Activated T-helper 17 cell treated with anti-CD3 and anti-CD28 coated beads, Interleukin-2, amount 50 U/mL, for 72 hours (primary cell): ENCODE measurements at regions not wholly inside any gene's neighbourhood (a gene's known extent, or its start where the extent isn't known, plus 50 kb on each side); places are given as distances from the start of the nearest gene placed in this dataset.

Experiments
- ATAC-seq: fragments of 150-1000 bp; cut with Tn5 transposase; replicated peaks from 2 replicates; pipeline ENCODE4 v1.10.0; 2021; ENCODE audit warnings: mild to moderate bottlenecking, moderate library complexity
- H3K27ac Mint-ChIP-seq: one replicate; pipeline ENCODE4 v1.8.0; 2022; ENCODE audit warnings: mixed read lengths
- H3K27me3 Mint-ChIP-seq: one replicate; pipeline ENCODE4 v1.8.0; 2022; ENCODE audit warnings: mixed read lengths
- H3K36me3 Mint-ChIP-seq: one replicate; pipeline ENCODE4 v1.8.0; 2022; ENCODE audit warnings: low read depth, mild to moderate bottlenecking, mixed read lengths
- H3K4me1 Mint-ChIP-seq: one replicate; pipeline ENCODE4 v1.8.0; 2022; ENCODE audit warnings: mixed read lengths
- H3K4me3 Mint-ChIP-seq: one replicate; pipeline ENCODE4 v1.8.0; 2022; ENCODE audit warnings: mild to moderate bottlenecking, mixed read lengths
- H3K9me3 Mint-ChIP-seq: one replicate; pipeline ENCODE4 v1.8.0; 2022; ENCODE audit warnings: mixed read lengths

DNA sequence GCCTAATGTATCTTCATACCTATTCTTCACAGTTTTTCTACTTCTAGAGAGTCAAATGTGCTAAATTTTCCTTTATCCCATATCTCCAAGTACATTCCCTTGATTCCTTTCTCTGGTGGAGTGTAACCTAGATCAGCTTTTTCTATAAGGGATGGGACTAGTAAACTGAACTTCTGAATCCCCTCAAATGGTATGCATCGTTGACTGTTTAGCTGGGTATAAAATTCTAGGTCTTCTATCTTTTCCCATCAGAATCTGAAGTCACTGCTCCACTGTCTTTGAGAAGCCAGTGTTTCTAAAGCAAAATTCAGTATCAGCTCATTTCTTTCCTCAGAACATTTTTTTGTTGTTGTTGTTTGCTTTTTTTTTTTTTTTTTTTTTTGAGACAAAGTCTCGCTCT is 1256.8 kb downstream of the BRD1 start:
- H3K9me3 Mint-ChIP-seq: peaks cover 18% of the 10 kb centered on the region
- no peak overlapping the region for H3K27ac Mint-ChIP-seq
- H3K27me3 Mint-ChIP-seq: peaks cover 22% of the 10 kb centered on the region
- ATAC-seq: no peak
- H3K4me3 Mint-ChIP-seq: no peak overlapping the region
- peaks cover 4% of the 10 kb centered on the region for H3K36me3 Mint-ChIP-seq
- no peaks in the 10 kb centered on the region for H3K4me1 Mint-ChIP-seq

DNA sequence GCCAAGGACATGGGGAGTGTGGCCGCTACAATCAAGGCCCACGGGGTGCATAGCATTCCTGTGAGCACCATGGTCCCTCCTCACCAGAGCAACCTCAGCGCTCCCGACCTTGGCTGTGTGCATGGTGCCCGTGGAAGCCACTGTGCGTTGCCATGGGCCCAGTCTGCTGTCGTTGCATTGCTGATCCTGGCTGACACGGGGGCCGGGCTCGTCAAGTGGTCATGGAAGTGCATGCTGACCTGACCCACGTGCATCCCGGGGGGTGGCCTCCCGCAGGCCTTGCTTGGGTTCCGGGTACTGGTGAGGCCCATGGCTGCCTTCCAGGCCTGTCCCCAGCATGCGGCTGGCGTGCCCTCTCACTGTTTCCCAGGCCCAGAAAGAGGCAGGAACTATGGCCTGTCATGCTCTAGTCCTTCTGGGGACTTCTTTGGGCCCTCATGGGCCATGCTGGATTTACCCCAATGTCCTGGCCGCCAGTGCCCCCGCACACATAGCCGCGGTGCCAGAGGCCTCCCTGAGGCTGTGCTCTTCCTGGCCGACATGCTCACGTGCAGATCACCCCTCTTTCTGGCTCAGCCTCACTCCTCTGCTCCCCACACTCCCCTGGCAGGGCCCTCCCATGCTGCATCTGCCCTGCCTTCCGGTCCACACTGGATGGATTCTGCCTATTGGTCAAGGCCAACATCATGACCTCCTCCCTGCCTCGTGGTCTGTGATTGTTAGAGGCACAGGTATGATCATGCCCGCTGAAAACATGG is 1258.0 kb downstream of the BRD1 start:
- no peak for ATAC-seq
- Mint-ChIP-seq H3K27me3 (peaks cover 21% of the 10 kb centered on the region), H3K9me3 (peaks cover 18% of the 10 kb centered on the region), H3K4me1 (no peaks in the 10 kb centered on the region), H3K27ac (no peak overlapping the region), H3K4me3 (no peak overlapping the region), H3K36me3 (peaks cover 2% of the 10 kb centered on the region)

DNA sequence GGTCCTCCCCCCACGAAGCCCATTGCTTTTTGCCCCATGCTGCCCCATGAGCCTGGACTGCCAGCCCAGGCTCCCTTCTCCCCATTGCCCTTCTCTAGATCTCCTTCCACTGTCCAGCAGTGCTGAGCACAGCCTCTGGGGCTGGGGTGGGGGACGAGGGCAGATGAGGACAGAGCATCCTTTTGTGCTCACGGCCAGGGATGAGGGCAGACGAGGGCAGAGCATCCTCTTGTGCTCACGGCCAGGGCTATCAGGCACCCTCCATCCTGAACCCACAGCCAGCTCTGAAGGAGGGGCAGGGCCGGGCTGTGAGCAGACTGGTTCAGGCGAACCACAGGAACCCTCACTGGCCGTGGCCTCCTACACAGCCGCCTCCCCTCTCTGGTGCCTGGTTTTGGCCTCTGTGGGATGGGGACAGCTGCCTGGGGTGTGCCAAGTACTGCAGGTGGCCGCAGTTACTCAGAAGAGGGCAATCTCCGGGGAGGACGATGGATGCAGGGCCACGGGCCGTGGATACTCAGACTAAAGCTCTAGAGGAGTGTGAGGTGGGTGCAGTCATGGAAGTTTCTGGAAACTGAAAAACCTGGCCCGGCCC is 1258.8 kb downstream of the BRD1 start:
- Mint-ChIP-seq H3K36me3 (no peaks in the 10 kb centered on the region), H3K27ac (no peak overlapping the region), H3K27me3 (peaks cover 15% of the 10 kb centered on the region), H3K4me1 (no peaks in the 10 kb centered on the region), H3K9me3 (peaks cover 18% of the 10 kb centered on the region), H3K4me3 (no peak overlapping the region)
- no peak for ATAC-seq

DNA sequence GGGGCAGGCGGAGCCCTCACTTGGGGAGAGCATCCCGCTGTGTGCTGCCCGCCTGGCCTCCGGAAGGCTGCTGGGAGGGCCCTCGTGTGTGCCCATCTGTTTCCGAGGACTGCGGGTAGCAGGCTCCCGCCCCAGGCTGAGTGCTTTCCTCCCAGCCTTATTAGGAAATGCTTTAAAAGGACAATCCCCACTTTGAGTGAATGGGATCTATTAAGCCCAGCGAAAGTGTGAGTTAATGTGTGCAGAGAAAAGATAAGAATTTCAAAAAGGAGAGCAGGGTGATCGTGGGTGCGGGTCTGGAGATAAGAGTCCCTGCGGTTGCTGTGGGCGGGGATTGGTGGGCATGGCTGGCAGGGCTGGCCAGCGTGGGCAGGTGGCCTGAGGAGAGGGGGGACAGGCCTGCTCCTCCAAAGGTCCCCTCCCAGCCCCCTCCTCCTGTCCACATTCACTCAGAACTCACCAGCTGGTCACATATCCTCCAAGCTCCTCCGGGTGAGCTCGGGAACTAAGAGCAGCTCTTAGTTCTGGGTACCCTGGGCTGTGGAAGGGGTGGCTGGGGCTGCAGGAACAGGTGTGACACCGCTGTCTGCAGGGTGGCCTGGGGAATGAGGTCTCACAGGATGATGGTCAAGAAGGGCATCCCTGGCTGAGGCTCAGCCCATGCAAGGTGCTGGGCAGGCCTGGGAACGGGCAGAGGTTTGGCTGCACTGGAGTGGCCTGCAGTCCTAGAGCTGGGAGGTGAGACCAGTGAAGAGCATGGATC is 1260.3 kb downstream of the BRD1 start:
- Mint-ChIP-seq H3K27me3 (peaks cover 11% of the 10 kb centered on the region), H3K4me1 (no peaks in the 10 kb centered on the region), H3K9me3 (peaks cover 16% of the 10 kb centered on the region), H3K4me3 (no peak overlapping the region), H3K27ac (no peak overlapping the region), H3K36me3 (no peaks in the 10 kb centered on the region)
- ATAC-seq: no peak

DNA sequence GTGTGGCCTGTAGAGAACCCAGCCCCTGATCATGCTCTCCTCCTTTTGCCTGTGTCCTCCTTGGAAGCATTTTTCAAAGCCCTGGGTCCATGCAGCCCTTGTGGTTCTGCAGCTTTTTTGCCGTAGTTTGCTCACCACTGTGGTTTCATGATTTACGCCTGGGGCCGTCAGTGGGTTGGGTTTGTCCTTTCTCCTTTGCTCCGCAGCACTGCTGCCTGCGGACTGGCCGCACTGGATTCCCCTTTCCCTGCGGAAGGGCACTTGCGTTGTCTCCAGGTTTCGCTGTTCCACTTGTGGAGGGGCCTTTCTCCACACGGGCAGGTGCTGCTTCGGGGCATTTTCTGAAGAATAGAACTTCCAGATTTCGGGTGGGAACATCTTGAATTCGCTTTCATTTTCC is 1260.9 kb downstream of the BRD1 start:
- Mint-ChIP-seq H3K36me3 (no peaks in the 10 kb centered on the region), H3K27me3 (peaks cover 11% of the 10 kb centered on the region), H3K4me3 (no peak overlapping the region), H3K9me3 (peaks cover 13% of the 10 kb centered on the region), H3K4me1 (no peaks in the 10 kb centered on the region), H3K27ac (no peak overlapping the region)
- ATAC-seq: no peak

DNA sequence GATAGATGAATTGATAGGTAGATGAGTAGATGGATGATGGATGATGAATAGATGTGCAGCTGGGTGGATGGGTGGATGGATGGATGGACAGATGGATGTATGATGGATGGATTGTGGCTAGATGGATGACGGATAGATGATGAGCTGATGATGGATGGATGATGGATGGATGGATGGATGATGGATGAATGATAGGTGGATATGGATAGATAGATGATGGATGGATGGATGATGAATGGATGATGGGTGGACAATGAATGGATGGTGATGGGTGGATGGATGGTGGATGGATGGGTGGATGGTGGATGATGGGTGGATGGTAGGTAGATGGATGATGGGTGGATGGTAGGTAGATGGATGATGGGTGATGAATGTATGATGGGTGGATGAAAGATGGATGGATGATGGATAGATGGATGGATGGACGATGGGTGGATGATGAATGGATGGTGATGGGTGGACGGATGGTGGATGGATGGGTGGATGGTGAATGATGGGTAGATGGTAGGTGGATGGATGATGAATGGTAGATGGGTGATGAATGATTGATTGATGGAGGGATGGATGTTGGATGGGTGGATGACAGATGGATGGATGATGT is 1261.7 kb downstream of the BRD1 start:
- H3K36me3 Mint-ChIP-seq: no peaks in the 10 kb centered on the region
- no peaks in the 10 kb centered on the region for H3K4me1 Mint-ChIP-seq
- peaks cover 11% of the 10 kb centered on the region for H3K27me3 Mint-ChIP-seq
- no peak for ATAC-seq
- H3K4me3 Mint-ChIP-seq: no peak overlapping the region
- peaks cover 10% of the 10 kb centered on the region for H3K9me3 Mint-ChIP-seq
- H3K27ac Mint-ChIP-seq: no peak overlapping the region

DNA sequence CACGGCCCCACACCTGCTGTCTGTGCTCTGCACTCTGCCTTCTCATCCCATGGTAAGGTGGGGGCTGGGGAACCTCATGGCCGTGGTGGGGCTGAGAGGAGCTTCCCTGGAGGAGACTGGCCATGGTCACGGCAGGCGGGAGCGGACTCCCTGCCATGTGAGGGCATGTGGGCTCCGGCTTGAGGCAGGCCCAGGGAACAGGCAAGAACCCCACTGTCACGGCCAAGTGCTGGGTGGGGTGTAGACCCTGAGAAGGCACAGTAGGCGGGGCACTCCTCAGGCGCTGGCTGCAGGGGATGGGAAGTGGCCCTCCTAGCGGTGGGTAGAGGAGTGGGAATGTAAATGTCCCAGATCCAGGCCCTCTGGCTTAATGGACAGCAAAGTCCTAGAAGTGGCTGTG is 1262.7 kb downstream of the BRD1 start:
- no peak for ATAC-seq
- Mint-ChIP-seq H3K4me1 (no peaks in the 10 kb centered on the region), H3K4me3 (no peak overlapping the region), H3K27ac (no peak overlapping the region), H3K9me3 (peaks cover 2% of the 10 kb centered on the region), H3K27me3 (peaks cover 8% of the 10 kb centered on the region), H3K36me3 (no peaks in the 10 kb centered on the region)

DNA sequence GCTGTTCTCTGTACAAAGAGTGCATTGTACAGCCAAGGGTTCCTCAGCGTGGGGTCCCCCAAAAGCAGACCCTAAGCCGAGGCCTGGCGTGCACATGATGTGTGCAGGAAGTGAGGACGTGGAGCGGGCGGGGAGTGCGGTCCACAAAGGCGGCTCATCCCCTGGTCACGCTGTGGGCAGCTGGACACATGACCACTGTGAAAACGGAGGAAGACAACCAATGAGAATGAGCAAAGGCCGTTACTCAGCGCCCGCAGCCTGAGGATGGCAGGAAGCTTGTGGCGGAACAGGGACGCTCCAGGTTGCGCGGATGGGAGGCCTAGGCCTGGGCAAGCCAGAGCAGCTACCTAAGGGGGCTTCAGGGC is 1263.7 kb downstream of the BRD1 start:
- Mint-ChIP-seq H3K9me3 (no peaks in the 10 kb centered on the region), H3K4me3 (no peak overlapping the region), H3K36me3 (no peaks in the 10 kb centered on the region), H3K4me1 (no peaks in the 10 kb centered on the region), H3K27me3 (peaks cover 6% of the 10 kb centered on the region), H3K27ac (no peak overlapping the region)
- no peak for ATAC-seq

DNA sequence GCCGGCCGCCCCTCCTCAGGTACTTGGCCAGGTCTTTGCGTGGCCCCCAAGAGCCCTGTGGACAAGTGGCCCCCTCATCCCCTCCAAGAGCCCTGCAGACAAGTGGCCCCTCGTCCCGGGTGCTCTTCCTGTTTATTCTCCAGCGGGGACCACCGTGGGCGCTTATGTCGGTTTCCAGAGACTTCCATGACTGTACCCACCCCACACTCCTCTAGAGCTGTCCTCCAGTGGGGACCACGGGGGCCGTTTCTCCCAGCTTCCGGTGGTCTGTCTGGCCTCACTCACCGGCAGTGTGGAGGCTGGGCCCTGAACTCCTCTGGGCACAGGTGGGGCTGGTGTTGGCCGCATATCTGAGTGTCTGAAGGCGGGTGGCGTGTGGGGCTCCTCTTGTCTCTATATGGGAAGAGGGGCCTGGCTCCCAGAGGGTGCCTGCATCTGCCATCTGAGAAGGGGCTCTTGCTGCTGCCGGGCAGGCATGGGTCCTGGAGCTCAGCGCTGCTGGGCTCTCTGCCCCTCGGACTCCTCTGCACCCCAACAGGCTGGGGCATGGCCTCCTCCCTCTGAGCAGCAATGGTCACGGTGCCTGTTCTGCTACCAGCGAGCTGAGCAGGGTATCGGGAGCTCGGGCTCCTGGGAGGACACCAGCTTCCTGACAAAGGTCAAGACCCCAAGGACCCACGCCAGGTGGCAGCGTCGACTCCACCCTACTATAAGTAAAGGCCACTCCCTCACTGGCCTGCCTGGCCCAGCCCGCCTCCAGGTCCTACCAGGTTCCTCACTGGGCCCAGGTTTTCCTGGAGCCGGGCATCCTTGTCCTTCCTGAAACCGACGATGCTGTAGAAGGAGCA is 1264.3 kb downstream of the BRD1 start:
- H3K4me3 Mint-ChIP-seq: no peak overlapping the region
- no peak for ATAC-seq
- peaks cover 6% of the 10 kb centered on the region for H3K27me3 Mint-ChIP-seq
- H3K27ac Mint-ChIP-seq: no peak overlapping the region
- no peaks in the 10 kb centered on the region for H3K36me3 Mint-ChIP-seq
- no peaks in the 10 kb centered on the region for H3K9me3 Mint-ChIP-seq
- no peaks in the 10 kb centered on the region for H3K4me1 Mint-ChIP-seq

DNA sequence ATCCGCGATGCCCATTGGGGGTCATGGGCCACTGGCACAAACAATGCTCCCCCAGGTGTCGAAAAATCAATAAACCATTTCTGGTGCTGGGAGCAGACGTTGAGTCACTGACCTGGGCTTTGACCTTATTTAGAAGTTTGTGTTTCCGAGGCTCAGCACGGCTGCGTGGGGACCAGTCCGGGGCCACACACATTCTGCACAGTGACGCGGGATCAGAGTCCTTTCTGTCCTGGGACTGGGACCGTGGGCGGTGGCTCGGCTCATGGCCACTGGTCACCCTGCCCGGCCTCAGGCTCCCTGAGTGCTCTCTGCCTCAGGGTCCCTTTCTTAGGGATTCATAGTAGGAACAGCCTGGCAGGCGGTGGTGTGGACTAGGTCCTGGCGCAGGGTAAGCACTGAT is 1266.0 kb downstream of the BRD1 start:
- Mint-ChIP-seq H3K9me3 (no peaks in the 10 kb centered on the region), H3K4me3 (no peak overlapping the region), H3K27ac (no peak overlapping the region), H3K36me3 (no peaks in the 10 kb centered on the region), H3K4me1 (no peaks in the 10 kb centered on the region), H3K27me3 (peaks cover 3% of the 10 kb centered on the region)
- ATAC-seq: no peak

DNA sequence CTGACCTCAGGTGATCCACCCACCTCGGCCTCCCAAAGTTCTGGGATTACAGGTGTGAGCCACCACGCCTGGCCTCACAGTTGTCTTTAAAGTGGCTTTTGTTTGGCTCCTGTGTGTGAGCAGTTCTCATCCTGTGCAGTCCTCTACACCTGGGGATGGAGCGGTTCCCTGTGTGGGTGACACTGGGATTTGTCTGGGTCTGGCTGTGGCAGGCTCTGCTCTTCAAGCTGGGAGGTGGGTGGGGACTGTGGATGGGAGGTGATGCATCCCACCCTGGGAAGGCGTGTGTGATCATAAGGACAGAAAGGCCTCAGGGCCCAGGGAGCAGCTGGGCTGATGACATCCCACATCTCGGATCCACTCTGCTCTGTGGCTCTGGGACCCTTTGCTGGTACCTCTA is 1266.8 kb downstream of the BRD1 start:
- Mint-ChIP-seq H3K4me3 (no peak overlapping the region), H3K27ac (no peak overlapping the region), H3K4me1 (no peaks in the 10 kb centered on the region), H3K27me3 (peaks cover 3% of the 10 kb centered on the region), H3K9me3 (no peaks in the 10 kb centered on the region), H3K36me3 (no peaks in the 10 kb centered on the region)
- no peak for ATAC-seq

DNA sequence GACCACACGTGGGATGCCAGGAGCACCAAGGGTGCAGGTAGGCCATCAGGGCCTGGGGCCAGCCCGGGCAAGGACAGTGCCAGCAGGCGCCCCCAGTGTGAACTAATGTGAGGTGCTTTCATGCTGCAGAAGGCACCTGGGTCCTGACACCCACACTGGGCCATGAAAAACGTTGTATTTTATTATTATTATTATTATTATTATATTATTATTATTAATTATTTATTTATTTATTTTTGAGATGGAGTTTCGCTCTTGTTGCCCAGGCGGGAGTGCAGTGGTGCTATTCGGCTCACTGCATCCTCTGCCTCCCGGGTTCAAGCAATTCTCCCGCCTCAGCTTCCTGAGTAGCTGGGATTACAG is 1267.3 kb downstream of the BRD1 start:
- no peak overlapping the region for H3K27ac Mint-ChIP-seq
- H3K4me1 Mint-ChIP-seq: no peaks in the 10 kb centered on the region
- no peaks in the 10 kb centered on the region for H3K36me3 Mint-ChIP-seq
- H3K27me3 Mint-ChIP-seq: peaks cover 3% of the 10 kb centered on the region
- H3K4me3 Mint-ChIP-seq: no peak overlapping the region
- ATAC-seq: no peak
- no peaks in the 10 kb centered on the region for H3K9me3 Mint-ChIP-seq

DNA sequence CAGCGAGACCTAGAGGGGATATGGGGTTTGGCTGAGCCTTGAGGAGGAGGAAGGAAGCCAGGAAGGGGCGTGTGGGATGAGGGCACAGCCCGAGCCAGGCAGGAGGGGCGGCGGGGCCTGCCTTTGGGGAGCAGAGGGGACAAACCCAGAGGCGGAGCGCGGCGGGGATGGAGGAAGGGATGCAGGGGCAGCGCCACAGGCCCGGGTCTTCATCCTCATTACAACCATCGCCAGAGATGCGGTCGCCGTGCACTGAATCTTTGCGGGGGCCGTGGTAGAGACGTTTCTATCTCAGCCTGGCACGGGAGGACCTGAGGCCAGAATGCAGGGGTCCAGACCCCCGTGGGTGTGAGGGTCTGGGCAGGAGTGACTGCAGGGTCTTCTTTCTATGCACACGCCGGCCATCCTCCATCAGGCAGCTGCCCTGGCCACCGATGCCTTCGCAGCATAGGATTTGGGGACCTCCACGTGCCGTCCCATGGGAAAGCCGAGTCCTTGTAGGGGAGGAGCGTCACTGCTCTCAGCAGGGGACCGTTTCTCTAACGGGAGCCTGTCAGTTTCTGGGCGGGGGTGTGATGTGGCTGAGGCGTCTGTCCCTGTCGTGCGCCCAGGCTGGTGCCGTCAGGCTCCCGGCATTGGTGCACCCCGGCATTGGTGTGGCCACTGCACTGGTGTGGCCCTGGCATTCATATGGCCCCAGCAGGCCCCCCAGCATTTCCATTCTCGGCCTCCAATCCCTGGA is 1267.9 kb downstream of the BRD1 start:
- no peaks in the 10 kb centered on the region for H3K4me1 Mint-ChIP-seq
- H3K9me3 Mint-ChIP-seq: no peaks in the 10 kb centered on the region
- ATAC-seq: no peak
- H3K4me3 Mint-ChIP-seq: no peak overlapping the region
- peaks cover 3% of the 10 kb centered on the region for H3K27me3 Mint-ChIP-seq
- H3K36me3 Mint-ChIP-seq: no peaks in the 10 kb centered on the region
- H3K27ac Mint-ChIP-seq: no peak overlapping the region
